BE2C (cell line): ENCODE measurements at regions not wholly inside any gene's neighbourhood (a gene's known extent, or its start where the extent isn't known, plus 50 kb on each side); places are given as distances from the start of the nearest gene placed in this dataset.
"Not testable (repeated sequence)": the region's sequence is repeated elsewhere in the genome, so short reads cannot be mapped to it uniquely, and the experiment has no call there.

Experiments used
- DNase-seq: peaks from one replicate; pipeline ENCODE4 v3.0.0-alpha.2; 2020
- H3K27me3 ChIP-seq: fragments of 250-450 bp; sonication (Bioruptor Pico); 2 replicates; pipeline ENCODE4 v1.5.1; 2020; ENCODE audit warnings: mild to moderate bottlenecking
- H3K36me3 ChIP-seq: fragments of 250-450 bp; sonication (Bioruptor Pico); 2 replicates; pipeline ENCODE4 v1.5.1; 2020; ENCODE audit warnings: mild to moderate bottlenecking
- H3K4me1 ChIP-seq: fragments of 250-450 bp; sonication (Bioruptor Pico); 2 replicates; pipeline ENCODE4 v1.5.1; 2020
- H3K4me3 ChIP-seq: 2 replicates; pipeline ENCODE4 v1.5.1; 2011; ENCODE audit warnings: low read depth, low read length
- H3K9me3 ChIP-seq: fragments of 250-450 bp; sonication (Bioruptor Pico); 2 replicates; pipeline ENCODE4 v1.5.1; 2020
- TF ChIP-seq, protein P1 (sequence below): IDR thresholded peaks from 2 replicates; pipeline ENCODE4 v1.5.1; 2012; ENCODE audit warnings: mild to moderate bottlenecking, low read depth, low read length

DNA sequence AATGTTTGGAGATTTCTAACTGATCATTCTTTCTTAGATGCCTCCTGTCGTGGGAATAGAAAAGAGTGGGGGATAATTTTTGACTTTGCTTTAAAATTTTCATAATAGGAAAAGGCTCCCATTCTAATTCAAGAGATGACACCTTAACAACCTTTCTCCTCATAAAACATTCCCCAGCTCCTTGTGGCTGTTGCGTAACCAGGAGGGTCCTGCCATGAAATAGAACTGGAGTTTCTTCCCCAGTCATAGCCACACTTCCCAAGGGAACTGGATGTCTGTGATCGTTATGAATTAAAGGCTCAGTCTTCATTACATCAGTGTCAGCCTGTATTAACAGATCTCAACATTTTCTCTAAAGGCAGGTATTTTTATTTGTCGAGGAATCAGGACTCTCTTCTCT lies 119.9 kb upstream of the DAP start:
- TF ChIP-seq, protein P1, sequence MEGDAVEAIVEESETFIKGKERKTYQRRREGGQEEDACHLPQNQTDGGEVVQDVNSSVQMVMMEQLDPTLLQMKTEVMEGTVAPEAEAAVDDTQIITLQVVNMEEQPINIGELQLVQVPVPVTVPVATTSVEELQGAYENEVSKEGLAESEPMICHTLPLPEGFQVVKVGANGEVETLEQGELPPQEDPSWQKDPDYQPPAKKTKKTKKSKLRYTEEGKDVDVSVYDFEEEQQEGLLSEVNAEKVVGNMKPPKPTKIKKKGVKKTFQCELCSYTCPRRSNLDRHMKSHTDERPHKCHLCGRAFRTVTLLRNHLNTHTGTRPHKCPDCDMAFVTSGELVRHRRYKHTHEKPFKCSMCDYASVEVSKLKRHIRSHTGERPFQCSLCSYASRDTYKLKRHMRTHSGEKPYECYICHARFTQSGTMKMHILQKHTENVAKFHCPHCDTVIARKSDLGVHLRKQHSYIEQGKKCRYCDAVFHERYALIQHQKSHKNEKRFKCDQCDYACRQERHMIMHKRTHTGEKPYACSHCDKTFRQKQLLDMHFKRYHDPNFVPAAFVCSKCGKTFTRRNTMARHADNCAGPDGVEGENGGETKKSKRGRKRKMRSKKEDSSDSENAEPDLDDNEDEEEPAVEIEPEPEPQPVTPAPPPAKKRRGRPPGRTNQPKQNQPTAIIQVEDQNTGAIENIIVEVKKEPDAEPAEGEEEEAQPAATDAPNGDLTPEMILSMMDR, result no peak
- Histone ChIP-seq H3K4me3 (no peak overlapping the region), H3K9me3 (no peaks in the 10 kb centered on the region), H3K4me1 (no peaks in the 10 kb centered on the region), H3K27me3 (peaks cover 10% of the 10 kb centered on the region; the same call in 1 of the 2 replicates), H3K36me3 (no peaks in the 10 kb centered on the region)
- DNase-seq, result no peak

DNA sequence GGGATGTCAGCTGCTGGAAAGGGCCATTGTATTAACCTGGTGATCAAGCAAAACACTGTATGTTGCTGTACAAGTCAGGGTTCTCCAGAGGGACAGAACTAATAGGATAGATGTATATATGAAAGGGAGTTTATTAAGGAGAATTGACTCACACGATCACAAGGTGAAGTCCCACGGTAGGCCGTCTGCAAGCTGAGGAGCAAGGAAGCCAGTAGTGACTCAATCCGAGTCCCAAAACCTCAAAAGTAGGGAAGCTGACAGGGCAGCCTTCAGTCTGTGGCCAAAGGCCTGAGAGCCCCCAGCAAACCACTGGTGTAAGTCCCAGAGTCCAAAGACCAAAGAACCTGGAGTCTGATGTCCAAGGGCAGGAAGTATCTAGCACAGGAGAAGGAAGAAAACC lies 116.0 kb upstream of the DAP start:
- not testable (repeated sequence) for H3K4me3 ChIP-seq, H3K36me3 ChIP-seq, H3K4me1 ChIP-seq, H3K9me3 ChIP-seq, DNase-seq
- H3K27me3 ChIP-seq, result peaks cover 20% of the 10 kb centered on the region

DNA sequence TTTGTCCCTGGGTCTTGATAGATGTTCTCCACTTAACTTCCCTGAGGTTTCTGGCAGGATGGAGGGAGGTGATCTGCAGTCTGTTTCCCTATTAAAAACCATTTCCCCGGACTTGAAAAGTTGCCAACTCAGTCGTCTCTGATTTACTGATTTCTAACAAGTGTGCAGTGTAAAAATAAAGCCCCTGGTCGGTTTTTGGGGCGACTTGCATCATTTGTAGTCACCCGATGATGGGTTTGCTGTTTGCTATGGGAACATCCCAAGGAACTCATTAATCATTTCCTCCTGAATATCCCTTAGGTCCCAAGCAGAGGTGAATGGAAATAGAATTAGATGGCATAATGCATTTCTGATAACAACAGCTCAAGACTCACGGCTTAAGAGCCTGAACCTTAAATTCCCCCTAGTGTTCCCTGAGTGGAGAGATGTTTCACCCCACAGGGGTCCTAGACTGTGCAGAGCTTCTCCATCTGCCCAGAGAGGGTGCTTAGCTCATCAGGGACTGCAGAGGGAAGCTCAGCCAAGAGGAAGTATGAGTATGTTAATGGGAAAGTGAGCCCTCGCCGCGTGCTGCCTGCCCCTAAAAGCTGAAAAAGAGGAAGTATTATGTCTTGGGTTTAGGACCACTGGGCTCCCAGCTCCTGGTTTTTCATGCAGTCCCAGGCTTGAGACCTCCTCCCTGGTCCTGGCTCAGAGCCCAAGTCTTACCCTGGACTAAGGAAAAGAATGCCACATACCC lies 115.1 kb upstream of the DAP start:
- Histone ChIP-seq H3K9me3 (no peaks in the 10 kb centered on the region), H3K27me3 (peaks cover 17% of the 10 kb centered on the region), H3K4me3 (no peak overlapping the region), H3K4me1 (no peaks in the 10 kb centered on the region), H3K36me3 (no peaks in the 10 kb centered on the region)
- no peak for DNase-seq
- TF ChIP-seq, protein P1, result no peak

DNA sequence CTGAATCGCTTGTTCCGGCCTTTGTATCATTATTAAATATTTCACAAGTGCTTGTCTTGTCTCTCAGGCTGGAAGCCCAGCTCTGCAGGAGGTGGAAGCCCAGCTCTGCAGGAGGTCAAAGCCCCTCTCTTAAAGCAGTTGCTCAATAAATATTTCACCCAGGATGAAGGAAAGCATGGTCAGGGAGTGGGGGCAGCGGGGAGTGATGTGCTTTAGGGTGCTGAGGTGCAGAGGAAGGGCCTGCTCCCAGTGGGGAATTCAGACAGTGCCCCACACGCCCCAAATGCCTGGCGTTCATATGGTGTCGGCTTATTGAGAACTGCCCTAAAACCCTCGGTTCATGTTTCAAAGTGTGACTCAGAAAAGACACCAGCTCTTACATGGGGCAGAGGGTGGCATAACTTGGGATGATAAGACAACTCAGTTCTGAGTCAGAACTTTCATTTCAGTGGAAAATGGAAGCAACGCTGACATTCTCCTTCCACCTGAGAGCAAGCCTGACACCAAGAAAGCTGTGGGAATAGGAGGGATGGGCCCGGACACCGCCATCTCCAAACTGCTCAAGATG lies 114.3 kb upstream of the DAP start:
- Histone ChIP-seq H3K4me3 (no peak overlapping the region), H3K36me3 (no peaks in the 10 kb centered on the region), H3K9me3 (no peaks in the 10 kb centered on the region), H3K27me3 (peaks cover 23% of the 10 kb centered on the region), H3K4me1 (no peaks in the 10 kb centered on the region)
- TF ChIP-seq, protein P1, result no peak
- no peak for DNase-seq

DNA sequence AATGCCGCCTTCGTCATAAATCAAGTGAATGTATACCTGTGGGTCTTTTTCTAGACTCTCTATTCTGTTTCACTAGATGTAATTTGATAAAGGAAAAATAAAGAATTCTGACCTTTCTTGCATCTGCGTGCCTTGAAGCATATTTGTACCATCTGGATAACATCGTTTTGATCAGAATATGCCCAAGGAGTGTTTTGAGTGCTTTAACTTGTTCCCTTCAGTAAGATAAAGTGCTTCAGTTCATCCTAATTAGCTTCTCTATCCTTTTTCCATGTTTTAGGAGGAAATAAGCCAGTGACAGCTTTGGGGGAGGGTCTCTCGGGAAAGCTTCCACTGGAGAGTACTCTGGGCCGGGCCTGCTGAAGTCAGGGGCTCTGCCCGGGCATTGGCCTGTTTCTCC lies 113.5 kb upstream of the DAP start:
- H3K4me1 ChIP-seq, result no peaks in the 10 kb centered on the region
- peaks cover 20% of the 10 kb centered on the region for H3K27me3 ChIP-seq
- H3K4me3 ChIP-seq, result no peak overlapping the region
- H3K36me3 ChIP-seq, result no peaks in the 10 kb centered on the region
- DNase-seq, result no peak
- TF ChIP-seq, protein P1, result no peak
- H3K9me3 ChIP-seq, result no peaks in the 10 kb centered on the region

DNA sequence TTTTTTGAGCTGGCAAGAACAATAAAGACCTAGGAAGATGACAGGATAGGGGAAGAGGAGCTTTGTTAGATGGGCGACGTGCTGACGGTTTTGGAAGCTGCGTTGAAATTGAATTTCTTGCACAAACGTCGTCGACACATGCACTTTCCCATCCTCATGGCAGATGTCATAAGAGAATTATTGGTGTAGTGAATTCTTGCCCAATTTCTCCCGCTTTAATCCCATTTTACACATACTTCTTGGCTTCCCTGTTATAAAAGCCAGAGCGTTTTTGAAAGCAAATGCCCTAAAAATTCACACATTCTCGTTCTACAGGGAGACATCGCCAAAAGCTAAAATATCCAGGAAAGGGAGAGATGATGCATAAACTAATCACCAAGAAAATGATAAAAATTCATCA lies 109.8 kb upstream of the DAP start:
- Histone ChIP-seq H3K4me3 (no peak overlapping the region), H3K27me3 (peaks cover 29% of the 10 kb centered on the region), H3K36me3 (no peaks in the 10 kb centered on the region), H3K9me3 (no peaks in the 10 kb centered on the region), H3K4me1 (no peaks in the 10 kb centered on the region)
- TF ChIP-seq, protein P1, result no peak
- DNase-seq, result no peak
